AML-193 (cell line): ENCODE measurements at regions not wholly inside any gene's neighbourhood (a gene's known extent, or its start where the extent isn't known, plus 50 kb on each side); places are given as distances from the start of the nearest gene placed in this dataset.

Experiments used
- DNase-seq, 2 experiments: peaks; one replicate each; lab custom pipeline; 2025; lab: John Stamatoyannopoulos, UW

DNA sequence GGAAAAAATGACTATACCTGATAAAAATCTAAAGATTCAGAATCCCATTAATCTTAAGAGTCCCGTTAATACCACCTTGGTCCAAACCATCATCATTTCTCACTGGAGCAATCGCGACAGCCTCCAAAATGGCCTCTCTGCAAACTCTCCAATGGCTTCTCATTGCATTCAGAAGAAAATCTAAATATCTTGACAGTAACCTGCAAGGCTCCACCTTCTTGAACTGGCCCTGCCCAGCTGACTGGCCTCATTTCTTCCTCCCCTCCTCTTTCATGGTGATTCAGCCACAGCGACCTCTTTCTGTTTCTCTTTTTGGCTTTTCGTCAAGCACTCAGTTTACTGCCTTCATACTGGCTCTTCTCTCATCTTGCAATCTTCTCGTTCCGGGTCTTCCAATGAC, 56.2 kb upstream of the GPRIN3 start:
- DNase-seq, result no peak

DNA sequence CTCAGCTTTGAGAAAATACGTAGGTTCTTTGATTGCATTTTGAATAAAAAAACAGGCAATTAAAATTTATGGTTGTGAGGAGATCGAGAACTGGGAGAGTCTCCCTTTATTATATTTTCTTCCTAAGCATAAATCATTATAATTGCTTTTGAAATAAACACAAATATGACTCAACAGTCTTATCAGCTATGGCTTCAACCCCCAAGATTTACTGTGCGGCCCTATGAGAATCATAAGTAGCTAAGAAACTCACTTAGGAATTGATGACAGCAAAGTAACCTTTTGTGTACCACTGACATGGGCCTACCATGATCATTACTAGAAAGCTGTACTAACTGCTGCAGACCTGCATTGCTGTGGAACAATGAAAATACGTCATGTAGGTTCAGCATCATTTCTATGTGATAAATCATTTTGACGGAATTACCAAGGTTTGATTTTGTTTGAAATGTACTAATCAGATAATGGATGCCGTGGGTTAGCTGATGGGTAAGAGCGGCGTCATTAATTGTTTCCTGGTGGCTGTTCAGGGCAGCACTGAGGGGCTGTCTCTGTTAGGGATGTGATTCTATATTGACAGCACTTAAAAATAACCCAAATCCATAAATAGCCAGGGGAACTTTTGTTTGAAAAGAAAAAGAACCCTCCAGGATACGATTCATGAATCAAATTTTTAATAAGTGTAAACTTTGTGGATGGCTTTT, 51.5 kb upstream of the GPRIN3 start:
- no peak for DNase-seq

DNA sequence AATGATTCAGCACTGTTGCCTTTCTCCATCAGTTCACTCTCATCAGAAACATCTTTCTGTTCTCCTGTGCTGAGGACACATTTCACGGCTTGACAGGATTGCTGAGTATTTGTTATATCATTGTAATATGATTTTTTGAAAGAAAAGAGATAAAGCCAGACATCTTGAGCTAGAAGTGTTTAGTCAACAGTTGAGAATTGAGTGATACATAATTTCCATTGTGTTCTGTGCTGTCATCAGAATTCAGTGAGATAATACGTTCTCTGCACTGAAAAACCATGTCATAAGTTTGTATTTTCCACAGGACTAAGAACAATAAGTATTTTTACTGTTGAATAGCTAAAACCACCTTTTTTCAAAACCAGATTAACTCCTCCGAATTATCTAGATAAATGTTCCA, 50.2 kb upstream of the GPRIN3 start:
- DNase-seq, result no peak
